HEK293 (cell line): ENCODE measurements at regions not wholly inside any gene's neighbourhood (a gene's known extent, or its start where the extent isn't known, plus 50 kb on each side); places are given as distances from the start of the nearest gene placed in this dataset.

Experiments used
- CTCF ChIA-PET: fragments of 350-600 bp; formaldehyde crosslinking; extraction: SDS; loops from one replicate; lab custom pipeline; 2021; ENCODE audit warnings: antibody characterized with exemption; lab: Yijun Ruan, JAX
- POLR2A ChIA-PET: fragments of 300-600 bp; formaldehyde crosslinking; extraction: SDS; loops from one replicate; lab custom pipeline; 2020; ENCODE audit warnings: antibody characterized with exemption, inconsistent platforms; lab: Yijun Ruan, JAX
- H3K27ac ChIP-seq: fragments of 200-500 bp; sonication (Bioruptor generic); 2 replicates; pipeline ENCODE4 v1.5.1; 2014; ENCODE audit warnings: low read depth, low read length, control low read depth, inconsistent platforms; ENCODE audit errors: extremely low read depth
- H3K36me3 ChIP-seq, 2 experiments: fragments of 200-500 bp in 1 of 2; sonication (Bioruptor generic) in 1 of 2; 1 replicate in 1 of 2; 2 replicates in 1 of 2; pipeline ENCODE4 v1.5.1; 2014 to 2017; ENCODE audit warnings: inconsistent platforms in 2 of 2, low read length in 2 of 2; ENCODE audit not compliant: control insufficient read depth in 2 of 2, insufficient read depth in 1 of 2
- H3K4me1 ChIP-seq: fragments of 200-500 bp; sonication (Bioruptor generic); 2 replicates; pipeline ENCODE4 v1.5.1; 2014; ENCODE audit warnings: mild to moderate bottlenecking, low read length, inconsistent platforms; ENCODE audit not compliant: control insufficient read depth, insufficient read depth
- H3K4me3 ChIP-seq: 2 replicates; pipeline ENCODE4 v1.5.1; 2011; ENCODE audit warnings: low read depth, mild to moderate bottlenecking, control low read depth, low read length, moderate library complexity
- H3K9me3 ChIP-seq: fragments of 200-500 bp; sonication (Bioruptor generic); 2 replicates; pipeline ENCODE4 v1.5.1; 2014; ENCODE audit warnings: low read depth, low read length, inconsistent platforms; ENCODE audit not compliant: control insufficient read depth, insufficient read depth
- GLIS1 ChIP-seq: fragments of 450-650 bp; formaldehyde crosslinking; IDR thresholded peaks from 2 replicates; pipeline ENCODE4 v1.5.1; 2016; ENCODE audit warnings: missing biosample characterization, missing genetic modification characterization
- KLF10 ChIP-seq: fragments of 450-650 bp; IDR thresholded peaks from 2 replicates; pipeline ENCODE4 v1.5.1; 2018; ENCODE audit warnings: missing biosample characterization, mild to moderate bottlenecking, missing genetic modification characterization
- MEIS1 ChIP-seq: sonication (generic); formaldehyde crosslinking; IDR thresholded peaks from 2 replicates; pipeline ENCODE4 v1.8.1; 2022; ENCODE audit warnings: missing genetic modification reagents, mild to moderate bottlenecking, borderline replicate concordance
- OSR2 ChIP-seq: fragments of 450-650 bp; formaldehyde crosslinking; IDR thresholded peaks from 2 replicates; pipeline ENCODE4 v1.5.1; 2016; ENCODE audit warnings: missing biosample characterization, missing genetic modification characterization
- TCF7L2 ChIP-seq: IDR thresholded peaks from 2 replicates; pipeline ENCODE4 v1.6.1; 2011; ENCODE audit warnings: low read depth, mild to moderate bottlenecking, inconsistent platforms, low read length, moderate library complexity, borderline replicate concordance
- WT1 ChIP-seq: fragments of 450-650 bp; formaldehyde crosslinking; IDR thresholded peaks from 2 replicates; pipeline ENCODE4 v1.5.1; 2016; ENCODE audit warnings: missing biosample characterization, missing genetic modification characterization
- ZFHX2 ChIP-seq: fragments of 450-650 bp; formaldehyde crosslinking; conservative IDR thresholded peaks from 2 replicates; pipeline ENCODE4 v1.5.1; 2016; ENCODE audit warnings: missing biosample characterization, missing genetic modification characterization
- ZFP3 ChIP-seq: fragments of 450-650 bp; formaldehyde crosslinking; IDR thresholded peaks from 2 replicates; pipeline ENCODE4 v1.5.1; 2016; ENCODE audit warnings: low read depth, missing biosample characterization, missing genetic modification characterization
- ZFP37 ChIP-seq: fragments of 450-650 bp; formaldehyde crosslinking; IDR thresholded peaks from 2 replicates; pipeline ENCODE4 v1.5.1; 2016; ENCODE audit warnings: missing biosample characterization, missing genetic modification characterization
- ZNF146 ChIP-seq: fragments of 450-650 bp; formaldehyde crosslinking; IDR thresholded peaks from 2 replicates; pipeline ENCODE4 v1.5.1; 2016; ENCODE audit warnings: missing biosample characterization, missing genetic modification characterization
- ZNF174 ChIP-seq: fragments of 450-650 bp; formaldehyde crosslinking; IDR thresholded peaks from 2 replicates; pipeline ENCODE4 v1.5.0; 2017; ENCODE audit warnings: missing biosample characterization, mild to moderate bottlenecking, missing genetic modification characterization
- ZNF19 ChIP-seq: fragments of 450-650 bp; formaldehyde crosslinking; IDR thresholded peaks from 2 replicates; pipeline ENCODE4; 2016; ENCODE audit warnings: missing biosample characterization, missing genetic modification characterization, low read depth
- ZNF221 ChIP-seq: fragments of 450-650 bp; formaldehyde crosslinking; IDR thresholded peaks from 2 replicates; pipeline ENCODE4 v1.5.1; 2017; ENCODE audit warnings: missing biosample characterization, missing genetic modification characterization, borderline replicate concordance
- ZNF23 ChIP-seq: fragments of 450-650 bp; formaldehyde crosslinking; IDR thresholded peaks from 2 replicates; pipeline ENCODE4 v1.5.1; 2016; ENCODE audit warnings: missing biosample characterization, missing genetic modification characterization, borderline replicate concordance
- ZNF239 ChIP-seq: fragments of 450-650 bp; formaldehyde crosslinking; IDR thresholded peaks from 2 replicates; pipeline ENCODE4 v1.5.1; 2016; ENCODE audit warnings: missing biosample characterization, missing genetic modification characterization
- ZNF341 ChIP-seq: fragments of 450-650 bp; formaldehyde crosslinking; IDR thresholded peaks from 2 replicates; pipeline ENCODE4; 2016; ENCODE audit warnings: low read depth, missing biosample characterization, missing genetic modification characterization
- ZNF37A ChIP-seq: fragments of 450-650 bp; IDR thresholded peaks from 2 replicates; pipeline ENCODE4 v1.5.1; 2018; ENCODE audit warnings: missing biosample characterization, missing genetic modification characterization
- ZNF416 ChIP-seq: fragments of 450-650 bp; formaldehyde crosslinking; IDR thresholded peaks from 2 replicates; pipeline ENCODE4 v1.5.1; 2016; ENCODE audit warnings: missing biosample characterization, missing genetic modification characterization
- ZNF426 ChIP-seq: fragments of 450-650 bp; formaldehyde crosslinking; IDR thresholded peaks from 2 replicates; pipeline ENCODE4 v1.5.1; 2017; ENCODE audit warnings: missing biosample characterization, missing genetic modification characterization, mild to moderate bottlenecking, inconsistent platforms, moderate library complexity
- ZNF510 ChIP-seq: fragments of 450-650 bp; formaldehyde crosslinking; IDR thresholded peaks from 2 replicates; pipeline ENCODE4 v1.5.1; 2018; ENCODE audit warnings: mild to moderate bottlenecking, missing genetic modification characterization, missing biosample characterization; ENCODE audit not compliant: insufficient replicate concordance
- ZNF529 ChIP-seq: fragments of 450-650 bp; formaldehyde crosslinking; IDR thresholded peaks from 2 replicates; pipeline ENCODE4 v1.5.1; 2017; ENCODE audit warnings: missing genetic modification characterization, missing biosample characterization; ENCODE audit not compliant: insufficient replicate concordance
- ZNF623 ChIP-seq: fragments of 450-650 bp; formaldehyde crosslinking; IDR thresholded peaks from 2 replicates; pipeline ENCODE4 v1.5.1; 2016; ENCODE audit warnings: missing biosample characterization, missing genetic modification characterization
- ZNF664 ChIP-seq: fragments of 450-650 bp; formaldehyde crosslinking; IDR thresholded peaks from 2 replicates; pipeline ENCODE4 v1.5.1; 2016; ENCODE audit warnings: missing biosample characterization, missing genetic modification characterization
- ZNF76 ChIP-seq: fragments of 450-650 bp; formaldehyde crosslinking; IDR thresholded peaks from 2 replicates; pipeline ENCODE4; 2016; ENCODE audit warnings: low read depth, missing biosample characterization, missing genetic modification characterization, borderline replicate concordance
- ZNF791 ChIP-seq: fragments of 450-650 bp; formaldehyde crosslinking; IDR thresholded peaks from 2 replicates; pipeline ENCODE4 v1.5.1; 2016; ENCODE audit warnings: missing biosample characterization, missing genetic modification characterization
- TF ChIP-seq, protein P1 (sequence below): fragments of 450-650 bp; formaldehyde crosslinking; IDR thresholded peaks from 2 replicates; pipeline ENCODE4 v1.5.1; 2016; ENCODE audit warnings: missing biosample characterization, missing genetic modification characterization
- TF ChIP-seq, protein P2 (sequence below): fragments of 450-650 bp; formaldehyde crosslinking; IDR thresholded peaks from 2 replicates; pipeline ENCODE4 v1.5.1; 2017; ENCODE audit warnings: missing biosample characterization, missing genetic modification characterization
- TF ChIP-seq, protein P3 (sequence below): fragments of 450-650 bp; formaldehyde crosslinking; IDR thresholded peaks from 2 replicates; pipeline ENCODE4 v1.5.1; 2016; ENCODE audit warnings: missing biosample characterization, missing genetic modification characterization
- TF ChIP-seq, protein P4 (sequence below): fragments of 450-650 bp; formaldehyde crosslinking; IDR thresholded peaks from 2 replicates; pipeline ENCODE4 v1.5.1; 2016; ENCODE audit warnings: missing biosample characterization, missing genetic modification characterization
- TF ChIP-seq, protein P5 (sequence below): fragments of 450-650 bp; formaldehyde crosslinking; IDR thresholded peaks from 2 replicates; pipeline ENCODE4; 2016; ENCODE audit warnings: missing biosample characterization, missing genetic modification characterization

DNA sequence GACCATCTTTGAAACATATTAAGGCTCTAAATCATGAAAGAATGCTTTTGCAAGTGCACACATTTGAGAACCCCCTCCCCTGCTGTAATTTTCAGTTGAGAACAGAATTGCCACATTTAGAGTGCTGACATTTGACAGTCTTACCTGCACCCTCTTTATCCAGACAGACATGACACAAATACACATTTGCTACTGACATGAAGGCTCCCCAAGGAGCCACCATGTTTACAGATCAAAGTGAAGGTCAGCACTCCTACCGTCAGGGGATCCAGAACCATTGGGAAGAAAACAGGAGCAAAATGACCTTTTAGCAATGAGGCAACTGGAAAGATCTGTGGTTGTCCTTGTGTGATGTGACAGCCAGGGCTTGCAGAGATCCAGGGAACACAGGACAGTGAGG is 315.4 kb upstream of the CNR1 start:
- no peak for TF ChIP-seq TCF7L2
- no peak for TF ChIP-seq GLIS1 (tag by site-specific recombination)
- TF ChIP-seq, protein P1, sequence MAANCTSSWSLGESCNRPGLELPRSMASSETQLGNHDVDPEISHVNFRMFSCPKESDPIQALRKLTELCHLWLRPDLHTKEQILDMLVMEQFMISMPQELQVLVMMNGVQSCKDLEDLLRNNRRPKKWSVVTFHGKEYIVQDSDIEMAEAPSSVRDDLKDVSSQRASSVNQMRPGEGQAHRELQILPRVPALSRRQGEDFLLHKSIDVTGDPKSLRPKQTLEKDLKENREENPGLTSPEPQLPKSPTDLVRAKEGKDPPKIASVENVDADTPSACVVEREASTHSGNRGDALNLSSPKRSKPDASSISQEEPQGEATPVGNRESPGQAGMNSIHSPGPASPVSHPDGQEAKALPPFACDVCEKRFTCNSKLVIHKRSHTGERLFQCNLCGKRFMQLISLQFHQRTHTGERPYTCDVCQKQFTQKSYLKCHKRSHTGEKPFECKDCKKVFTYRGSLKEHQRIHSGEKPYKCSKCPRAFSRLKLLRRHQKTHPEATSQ (tag by site-specific recombination) = no peak
- TF ChIP-seq WT1 (tag by site-specific recombination) = no peak
- no peak for TF ChIP-seq KLF10 (tag by site-specific recombination)
- TF ChIP-seq ZNF426 (tag by site-specific recombination) = no peak
- TF ChIP-seq ZNF664 (tag by site-specific recombination) = no peak
- TF ChIP-seq ZNF174 (tag by site-specific recombination) = no peak
- TF ChIP-seq, protein P2, sequence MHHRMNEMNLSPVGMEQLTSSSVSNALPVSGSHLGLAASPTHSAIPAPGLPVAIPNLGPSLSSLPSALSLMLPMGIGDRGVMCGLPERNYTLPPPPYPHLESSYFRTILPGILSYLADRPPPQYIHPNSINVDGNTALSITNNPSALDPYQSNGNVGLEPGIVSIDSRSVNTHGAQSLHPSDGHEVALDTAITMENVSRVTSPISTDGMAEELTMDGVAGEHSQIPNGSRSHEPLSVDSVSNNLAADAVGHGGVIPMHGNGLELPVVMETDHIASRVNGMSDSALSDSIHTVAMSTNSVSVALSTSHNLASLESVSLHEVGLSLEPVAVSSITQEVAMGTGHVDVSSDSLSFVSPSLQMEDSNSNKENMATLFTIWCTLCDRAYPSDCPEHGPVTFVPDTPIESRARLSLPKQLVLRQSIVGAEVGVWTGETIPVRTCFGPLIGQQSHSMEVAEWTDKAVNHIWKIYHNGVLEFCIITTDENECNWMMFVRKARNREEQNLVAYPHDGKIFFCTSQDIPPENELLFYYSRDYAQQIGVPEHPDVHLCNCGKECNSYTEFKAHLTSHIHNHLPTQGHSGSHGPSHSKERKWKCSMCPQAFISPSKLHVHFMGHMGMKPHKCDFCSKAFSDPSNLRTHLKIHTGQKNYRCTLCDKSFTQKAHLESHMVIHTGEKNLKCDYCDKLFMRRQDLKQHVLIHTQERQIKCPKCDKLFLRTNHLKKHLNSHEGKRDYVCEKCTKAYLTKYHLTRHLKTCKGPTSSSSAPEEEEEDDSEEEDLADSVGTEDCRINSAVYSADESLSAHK = no peak
- TF ChIP-seq ZNF19 = no peak
- TF ChIP-seq, protein P3, sequence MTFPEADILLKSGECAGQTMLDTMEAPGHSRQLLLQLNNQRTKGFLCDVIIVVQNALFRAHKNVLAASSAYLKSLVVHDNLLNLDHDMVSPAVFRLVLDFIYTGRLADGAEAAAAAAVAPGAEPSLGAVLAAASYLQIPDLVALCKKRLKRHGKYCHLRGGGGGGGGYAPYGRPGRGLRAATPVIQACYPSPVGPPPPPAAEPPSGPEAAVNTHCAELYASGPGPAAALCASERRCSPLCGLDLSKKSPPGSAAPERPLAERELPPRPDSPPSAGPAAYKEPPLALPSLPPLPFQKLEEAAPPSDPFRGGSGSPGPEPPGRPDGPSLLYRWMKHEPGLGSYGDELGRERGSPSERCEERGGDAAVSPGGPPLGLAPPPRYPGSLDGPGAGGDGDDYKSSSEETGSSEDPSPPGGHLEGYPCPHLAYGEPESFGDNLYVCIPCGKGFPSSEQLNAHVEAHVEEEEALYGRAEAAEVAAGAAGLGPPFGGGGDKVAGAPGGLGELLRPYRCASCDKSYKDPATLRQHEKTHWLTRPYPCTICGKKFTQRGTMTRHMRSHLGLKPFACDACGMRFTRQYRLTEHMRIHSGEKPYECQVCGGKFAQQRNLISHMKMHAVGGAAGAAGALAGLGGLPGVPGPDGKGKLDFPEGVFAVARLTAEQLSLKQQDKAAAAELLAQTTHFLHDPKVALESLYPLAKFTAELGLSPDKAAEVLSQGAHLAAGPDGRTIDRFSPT = no peak
- TF ChIP-seq ZNF623 = no peak
- no peak for TF ChIP-seq ZFP37 (tag by site-specific recombination)
- no peak for TF ChIP-seq ZNF23 (tag by site-specific recombination)
- TF ChIP-seq ZNF239 (tag by site-specific recombination) = no peak
- TF ChIP-seq, protein P4, sequence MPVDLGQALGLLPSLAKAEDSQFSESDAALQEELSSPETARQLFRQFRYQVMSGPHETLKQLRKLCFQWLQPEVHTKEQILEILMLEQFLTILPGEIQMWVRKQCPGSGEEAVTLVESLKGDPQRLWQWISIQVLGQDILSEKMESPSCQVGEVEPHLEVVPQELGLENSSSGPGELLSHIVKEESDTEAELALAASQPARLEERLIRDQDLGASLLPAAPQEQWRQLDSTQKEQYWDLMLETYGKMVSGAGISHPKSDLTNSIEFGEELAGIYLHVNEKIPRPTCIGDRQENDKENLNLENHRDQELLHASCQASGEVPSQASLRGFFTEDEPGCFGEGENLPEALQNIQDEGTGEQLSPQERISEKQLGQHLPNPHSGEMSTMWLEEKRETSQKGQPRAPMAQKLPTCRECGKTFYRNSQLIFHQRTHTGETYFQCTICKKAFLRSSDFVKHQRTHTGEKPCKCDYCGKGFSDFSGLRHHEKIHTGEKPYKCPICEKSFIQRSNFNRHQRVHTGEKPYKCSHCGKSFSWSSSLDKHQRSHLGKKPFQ (tag by site-specific recombination) = no peak
- TF ChIP-seq ZFP3 (tag by site-specific recombination) = no peak
- TF ChIP-seq ZNF146 = no peak
- TF ChIP-seq ZNF791 (tag by site-specific recombination) = no peak
- ChIA-PET POLR2A (no interaction called here), CTCF (interaction anchor here (0.9 kb wide), 1 partner anchor 11 kb away, joined by 3 read pairs; no protein-coding TSS in a partner anchor)
- H3K9me3 ChIP-seq = no peaks in the 10 kb centered on the region; the same call in 1 of the 2 replicates
- H3K4me1 ChIP-seq = no peaks in the 10 kb centered on the region
- no peak overlapping the region for H3K4me3 ChIP-seq
- no peaks in the 10 kb centered on the region for H3K36me3 ChIP-seq
- no peak overlapping the region for H3K27ac ChIP-seq

DNA sequence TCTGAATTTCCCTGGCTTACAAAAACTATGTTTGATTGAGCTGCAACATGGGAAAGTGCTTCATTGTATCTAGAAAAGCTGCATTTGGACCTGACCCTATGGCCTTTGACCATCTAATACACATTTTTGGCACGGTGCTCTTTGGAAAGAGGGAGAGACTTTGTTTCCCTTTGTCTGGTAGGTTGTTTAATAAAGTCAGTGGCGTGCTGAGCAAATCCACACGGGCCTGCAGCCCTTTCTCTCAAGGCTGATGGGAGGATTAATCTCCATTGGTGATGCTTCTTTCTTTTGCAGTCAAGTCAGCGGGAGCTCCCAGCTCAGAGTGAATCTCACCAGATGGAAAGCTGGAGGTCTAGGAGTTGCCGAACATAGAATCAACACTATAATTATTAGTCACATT is 314.7 kb upstream of the CNR1 start:
- H3K4me3 ChIP-seq = no peak overlapping the region
- H3K27ac ChIP-seq = no peak overlapping the region
- no peaks in the 10 kb centered on the region for H3K36me3 ChIP-seq
- CTCF ChIA-PET = interaction anchor here (0.9 kb wide), 1 partner anchor 12 kb away, joined by 3 read pairs; no protein-coding TSS in a partner anchor
- POLR2A ChIA-PET = no interaction called here
- no peaks in the 10 kb centered on the region for H3K4me1 ChIP-seq
- H3K9me3 ChIP-seq = no peaks in the 10 kb centered on the region; the same call in 1 of the 2 replicates
- no peak for TF ChIP-seq ZNF76
- TF ChIP-seq MEIS1 (CRISPR knock-in tag) = no peak
- no peak for TF ChIP-seq ZNF510 (tag by site-specific recombination)
- no peak for TF ChIP-seq ZNF529 (tag by site-specific recombination)
- no peak for TF ChIP-seq ZNF221 (tag by site-specific recombination)
- TF ChIP-seq ZNF416 (tag by site-specific recombination) = no peak
- TF ChIP-seq ZNF341 = no peak
- TF ChIP-seq ZFHX2 (tag by site-specific recombination) = no peak
- TF ChIP-seq, protein P5, sequence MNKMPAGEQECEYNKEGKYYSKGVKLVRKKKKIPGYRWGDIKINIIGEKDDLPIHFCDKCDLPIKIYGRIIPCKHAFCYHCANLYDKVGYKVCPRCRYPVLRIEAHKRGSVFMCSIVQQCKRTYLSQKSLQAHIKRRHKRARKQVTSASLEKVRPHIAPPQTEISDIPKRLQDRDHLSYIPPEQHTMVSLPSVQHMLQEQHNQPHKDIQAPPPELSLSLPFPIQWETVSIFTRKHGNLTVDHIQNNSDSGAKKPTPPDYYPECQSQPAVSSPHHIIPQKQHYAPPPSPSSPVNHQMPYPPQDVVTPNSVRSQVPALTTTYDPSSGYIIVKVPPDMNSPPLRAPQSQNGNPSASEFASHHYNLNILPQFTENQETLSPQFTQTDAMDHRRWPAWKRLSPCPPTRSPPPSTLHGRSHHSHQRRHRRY = no peak
- TF ChIP-seq OSR2 (tag by site-specific recombination) = no peak
- no peak for TF ChIP-seq ZNF37A (tag by site-specific recombination)
